Activated T-cell treated with anti-CD3 and anti-CD28 coated beads, Interleukin-2, amount 50 U/mL, for 4 hours (primary cell): ENCODE measurements at regions not wholly inside any gene's neighbourhood (a gene's known extent, or its start where the extent isn't known, plus 50 kb on each side); places are given as distances from the start of the nearest gene placed in this dataset.

Experiments
- ATAC-seq, 2 donors: fragments of 200-7000 bp; cut with Tn5 transposase; one replicate each; pipeline ENCODE4 v1.10.0; 2021
- DNase-seq: peaks from one replicate; pipeline ENCODE4 v3.0.0-alpha.2; 2020
- H3K27me3 Mint-ChIP-seq: one replicate; pipeline ENCODE4 v1.8.0; 2021; ENCODE audit warnings: low read depth, mixed read lengths
- H3K36me3 Mint-ChIP-seq: one replicate; pipeline ENCODE4 v1.8.0; 2022; ENCODE audit warnings: mixed read lengths; ENCODE audit not compliant: insufficient read depth
- H3K4me1 Mint-ChIP-seq: one replicate; pipeline ENCODE4 v1.8.0; 2021; ENCODE audit warnings: low read depth, mixed read lengths
- H3K4me3 Mint-ChIP-seq: one replicate; pipeline ENCODE4 v1.8.0; 2021; ENCODE audit warnings: mild to moderate bottlenecking, moderate library complexity, mixed read lengths
- H3K9me3 Mint-ChIP-seq: one replicate; pipeline ENCODE4 v1.8.0; 2021; ENCODE audit warnings: mixed read lengths

DNA sequence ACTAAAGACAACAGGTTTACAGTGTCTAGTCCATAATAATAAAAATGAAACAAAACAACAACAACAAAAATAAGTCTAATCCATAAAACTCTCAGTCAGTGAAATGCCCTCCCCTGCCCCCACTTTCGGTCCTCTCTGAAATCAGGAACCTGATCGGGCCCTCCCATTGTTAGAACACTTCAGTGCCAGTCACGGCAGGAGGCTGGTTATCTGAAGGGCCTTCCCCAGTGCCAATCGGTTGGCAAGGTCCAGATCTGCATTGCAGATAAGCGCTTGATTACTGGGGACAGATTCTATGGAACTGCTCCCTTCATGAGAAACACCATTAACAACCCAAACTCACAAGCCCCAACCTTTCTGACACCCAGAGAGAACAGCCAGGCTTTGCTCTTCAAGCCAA lies 72.2 kb upstream of the EEPD1 start:
- H3K36me3 Mint-ChIP-seq: no peaks in the 10 kb centered on the region
- ATAC-seq (no peak), DNase-seq (no peak)
- no peak overlapping the region for H3K4me3 Mint-ChIP-seq
- peaks cover 7% of the 10 kb centered on the region for H3K27me3 Mint-ChIP-seq
- H3K9me3 Mint-ChIP-seq: no peaks in the 10 kb centered on the region
- no peaks in the 10 kb centered on the region for H3K4me1 Mint-ChIP-seq

DNA sequence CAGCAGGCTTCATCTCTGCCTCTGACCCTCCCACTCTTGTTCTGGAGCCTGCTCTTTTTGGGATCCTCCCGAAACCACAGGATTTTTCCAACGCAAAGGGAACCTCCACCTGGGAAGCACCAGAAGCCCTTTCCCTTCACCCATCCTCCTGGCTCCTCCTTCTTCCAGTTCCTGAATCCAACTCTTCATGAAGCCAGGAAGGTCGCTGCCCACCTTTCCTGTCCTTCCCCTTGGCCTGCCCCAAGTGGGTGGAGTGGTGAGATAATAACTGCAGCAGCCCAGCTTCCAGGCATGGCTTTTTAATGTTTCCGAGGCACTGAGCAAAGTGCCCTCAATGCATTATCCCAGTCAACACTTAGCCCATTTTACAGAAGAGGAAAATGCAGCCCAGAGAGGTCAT lies 70.8 kb upstream of the EEPD1 start:
- ATAC-seq (no peak), DNase-seq (no peak)

DNA sequence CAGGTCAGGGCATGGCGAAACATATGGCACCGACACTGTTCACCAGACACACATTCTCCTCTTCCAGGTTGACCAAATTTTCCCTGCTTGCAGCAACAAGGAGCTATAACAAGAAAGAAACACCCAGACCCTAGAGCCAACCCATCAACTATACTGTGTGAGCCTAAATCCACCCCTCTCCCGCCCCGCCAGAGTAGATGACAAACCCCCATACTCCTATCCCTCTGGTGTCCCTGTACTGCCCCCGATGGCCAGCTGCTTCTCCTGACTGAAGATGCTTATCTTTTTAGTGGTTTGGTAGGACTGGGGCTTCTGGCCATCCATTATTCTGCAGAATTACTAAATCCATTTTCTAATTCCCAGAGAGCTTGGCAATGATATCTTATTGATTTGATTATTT lies 70.1 kb upstream of the EEPD1 start:
- Mint-ChIP-seq H3K36me3 (no peaks in the 10 kb centered on the region), H3K4me1 (no peaks in the 10 kb centered on the region), H3K9me3 (no peaks in the 10 kb centered on the region), H3K4me3 (no peak overlapping the region), H3K27me3 (peaks cover 7% of the 10 kb centered on the region)
- DNase-seq (no peak), ATAC-seq (no peak)

More for the DNA sequence above, 70.8 kb upstream of the EEPD1 start:
- no peak overlapping the region for H3K4me3 Mint-ChIP-seq
- H3K27me3 Mint-ChIP-seq: peaks cover 7% of the 10 kb centered on the region
- no peaks in the 10 kb centered on the region for H3K4me1 Mint-ChIP-seq
- H3K9me3 Mint-ChIP-seq: no peaks in the 10 kb centered on the region
- no peaks in the 10 kb centered on the region for H3K36me3 Mint-ChIP-seq

DNA sequence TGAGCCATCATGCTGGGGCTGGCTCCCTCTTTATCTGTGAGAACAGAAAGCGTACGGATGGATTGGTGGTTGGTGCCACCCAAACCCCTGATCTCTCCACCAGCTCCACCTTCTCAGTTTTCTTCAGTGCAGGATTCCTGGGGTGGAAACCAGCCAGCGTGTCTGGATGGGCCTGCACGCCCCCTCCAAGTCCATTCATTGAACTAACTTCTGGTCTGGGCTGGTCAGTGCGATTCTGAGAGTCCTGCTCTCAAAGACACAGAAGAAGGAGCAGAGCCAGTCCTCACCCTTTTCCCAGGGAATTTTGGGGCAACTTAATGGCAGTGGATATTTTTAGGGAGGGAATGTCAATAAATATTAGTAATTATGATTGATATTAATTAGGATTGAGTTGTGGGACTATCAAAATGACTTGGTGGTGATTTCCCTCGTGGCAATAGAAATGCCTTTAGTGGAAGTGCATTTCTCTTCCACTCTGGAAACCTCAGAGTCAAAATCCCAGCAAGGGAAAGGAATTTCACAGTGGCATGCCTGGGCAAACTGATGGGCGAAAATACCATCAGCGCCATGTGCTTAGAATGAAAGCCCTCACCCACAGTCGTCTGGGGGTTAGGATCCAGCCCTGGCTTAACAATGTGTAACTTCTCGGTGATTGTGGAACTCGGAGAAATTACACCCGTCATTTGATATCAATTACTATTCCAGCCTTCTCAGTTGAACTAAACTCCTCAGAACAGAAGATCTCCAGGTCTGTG lies 69.3 kb upstream of the EEPD1 start:
- Mint-ChIP-seq H3K27me3 (peaks cover 7% of the 10 kb centered on the region), H3K4me1 (no peaks in the 10 kb centered on the region), H3K9me3 (no peaks in the 10 kb centered on the region), H3K36me3 (no peaks in the 10 kb centered on the region), H3K4me3 (no peak overlapping the region)
- no peak for DNase-seq
- ATAC-seq: no peak

DNA sequence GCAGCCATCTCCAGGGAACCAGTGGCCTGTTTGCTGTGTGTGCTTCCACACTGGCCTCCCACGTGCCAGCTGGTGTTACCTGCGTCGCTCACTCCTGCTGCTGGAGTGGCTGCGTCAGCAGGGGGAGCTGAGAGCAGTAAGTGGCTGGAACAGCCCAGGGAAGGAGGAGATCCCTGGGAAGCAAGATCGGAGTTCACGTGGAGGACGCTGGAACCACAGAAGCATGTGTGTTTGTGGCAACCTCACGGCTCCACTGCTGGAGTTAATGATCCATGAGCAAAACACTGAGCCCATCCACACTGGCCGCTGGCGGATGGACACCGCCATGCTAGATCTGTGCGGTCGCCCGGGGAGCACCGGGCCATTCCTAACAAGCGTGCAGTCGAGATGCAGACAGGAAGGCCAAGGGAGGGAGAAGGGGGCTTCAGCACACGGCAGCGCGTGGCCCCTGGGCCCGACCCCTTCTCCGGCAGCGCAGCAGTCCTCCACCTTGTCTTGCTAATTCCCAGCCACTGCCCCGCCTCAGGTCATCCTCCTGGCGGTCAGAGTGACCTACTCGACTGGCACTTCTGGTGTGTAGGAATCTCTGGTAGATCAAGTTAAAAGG lies 68.5 kb upstream of the EEPD1 start:
- Mint-ChIP-seq H3K36me3 (no peaks in the 10 kb centered on the region), H3K27me3 (peaks cover 7% of the 10 kb centered on the region), H3K4me1 (no peaks in the 10 kb centered on the region), H3K4me3 (no peak overlapping the region), H3K9me3 (no peaks in the 10 kb centered on the region)
- ATAC-seq (no peak), DNase-seq (no peak)

DNA sequence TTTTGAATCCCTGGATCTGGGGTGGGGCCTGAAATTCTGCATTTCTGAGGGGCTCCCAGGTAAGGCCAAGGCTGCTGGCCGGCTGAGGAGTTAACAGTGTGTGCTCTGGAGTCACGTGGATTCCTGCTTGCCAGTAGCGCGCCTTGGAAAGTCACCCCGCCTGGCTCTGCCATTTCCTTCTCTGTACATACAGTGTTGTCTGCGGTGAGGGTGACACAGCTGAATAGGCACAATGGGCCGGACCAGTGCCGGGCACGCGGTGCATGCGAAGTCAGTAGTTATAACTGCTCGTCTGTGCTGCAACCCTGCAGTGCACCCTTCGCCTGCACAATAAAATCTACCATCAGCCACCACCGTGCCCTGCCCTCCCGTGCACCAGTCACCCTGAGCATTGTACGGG lies 68.0 kb upstream of the EEPD1 start:
- no peak overlapping the region for H3K4me3 Mint-ChIP-seq
- H3K9me3 Mint-ChIP-seq: no peaks in the 10 kb centered on the region
- H3K36me3 Mint-ChIP-seq: no peaks in the 10 kb centered on the region
- no peaks in the 10 kb centered on the region for H3K4me1 Mint-ChIP-seq
- DNase-seq: no peak
- peaks cover 7% of the 10 kb centered on the region for H3K27me3 Mint-ChIP-seq
- no peak for ATAC-seq

DNA sequence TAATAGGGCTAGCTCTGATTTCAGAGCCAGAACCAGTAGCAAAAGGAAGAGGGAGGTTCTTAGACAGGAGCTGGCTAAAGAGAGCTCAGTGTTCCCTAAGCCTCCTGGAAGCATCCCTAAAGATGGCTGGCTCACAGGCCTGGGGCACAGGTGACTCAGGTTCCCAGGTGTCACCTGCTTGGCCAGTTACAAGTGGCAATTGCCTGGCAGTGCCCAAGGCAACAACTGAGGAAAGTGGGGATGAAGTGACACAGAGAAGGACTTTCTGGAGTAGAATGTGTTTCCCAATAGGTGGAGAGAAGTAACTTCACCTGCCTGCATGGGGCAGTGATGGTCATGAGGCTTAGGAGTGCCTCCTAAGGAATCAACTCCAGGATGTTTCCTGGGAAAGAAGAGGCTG lies 66.5 kb upstream of the EEPD1 start:
- no peaks in the 10 kb centered on the region for H3K36me3 Mint-ChIP-seq

DNA sequence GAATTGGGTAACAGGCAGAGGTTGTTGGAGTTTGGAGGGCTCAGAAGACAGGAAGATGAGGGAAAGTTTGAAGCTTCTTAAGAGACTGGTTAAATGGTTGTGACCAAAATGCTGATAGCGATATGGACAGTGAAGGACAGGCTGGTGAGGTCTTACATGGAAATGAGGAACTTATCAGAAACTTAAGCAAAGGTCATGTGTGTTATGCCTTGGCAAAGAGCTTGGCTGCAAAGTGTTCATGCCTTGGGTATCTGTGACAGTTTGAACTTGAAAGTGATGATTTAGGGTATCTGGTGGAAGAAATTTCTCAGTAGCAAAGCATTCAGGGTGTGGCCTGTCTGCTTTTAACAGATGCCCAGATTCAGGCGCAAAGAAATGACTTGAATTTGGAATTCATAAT lies 64.5 kb upstream of the EEPD1 start:
- Mint-ChIP-seq H3K4me1 (no peaks in the 10 kb centered on the region), H3K27me3 (no peaks in the 10 kb centered on the region), H3K36me3 (no peaks in the 10 kb centered on the region), H3K4me3 (no peak overlapping the region), H3K9me3 (no peaks in the 10 kb centered on the region)
- DNase-seq (no peak), ATAC-seq (no peak)

More for the DNA sequence above, 66.5 kb upstream of the EEPD1 start:
- Mint-ChIP-seq H3K4me3 (no peak overlapping the region), H3K9me3 (no peaks in the 10 kb centered on the region), H3K27me3 (peaks cover 7% of the 10 kb centered on the region), H3K4me1 (no peaks in the 10 kb centered on the region)
- DNase-seq (no peak), ATAC-seq (no peak)

DNA sequence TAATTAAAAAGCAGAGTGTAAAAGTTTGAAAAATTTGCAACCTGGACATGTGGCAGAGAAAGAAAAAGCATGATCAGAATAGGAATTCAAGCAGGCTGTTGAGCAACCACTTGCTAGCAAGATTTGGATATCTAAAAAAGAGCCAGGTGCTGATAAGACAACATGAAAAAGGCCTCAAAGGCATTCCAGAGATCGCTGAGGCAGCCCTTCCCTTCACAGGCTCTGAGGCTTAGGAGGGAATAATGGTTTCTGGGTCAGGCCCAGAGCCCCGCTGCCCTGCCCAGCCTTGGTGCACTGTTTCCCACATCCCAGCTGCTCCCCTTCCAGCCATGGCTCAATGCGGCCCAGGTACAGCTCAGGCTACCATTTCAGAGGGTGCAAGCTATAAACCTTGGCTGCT lies 64.1 kb upstream of the EEPD1 start:
- Mint-ChIP-seq H3K36me3 (no peaks in the 10 kb centered on the region), H3K27me3 (no peaks in the 10 kb centered on the region), H3K4me1 (no peaks in the 10 kb centered on the region), H3K9me3 (no peaks in the 10 kb centered on the region), H3K4me3 (no peak overlapping the region)
- no peak for DNase-seq
- no peak for ATAC-seq

DNA sequence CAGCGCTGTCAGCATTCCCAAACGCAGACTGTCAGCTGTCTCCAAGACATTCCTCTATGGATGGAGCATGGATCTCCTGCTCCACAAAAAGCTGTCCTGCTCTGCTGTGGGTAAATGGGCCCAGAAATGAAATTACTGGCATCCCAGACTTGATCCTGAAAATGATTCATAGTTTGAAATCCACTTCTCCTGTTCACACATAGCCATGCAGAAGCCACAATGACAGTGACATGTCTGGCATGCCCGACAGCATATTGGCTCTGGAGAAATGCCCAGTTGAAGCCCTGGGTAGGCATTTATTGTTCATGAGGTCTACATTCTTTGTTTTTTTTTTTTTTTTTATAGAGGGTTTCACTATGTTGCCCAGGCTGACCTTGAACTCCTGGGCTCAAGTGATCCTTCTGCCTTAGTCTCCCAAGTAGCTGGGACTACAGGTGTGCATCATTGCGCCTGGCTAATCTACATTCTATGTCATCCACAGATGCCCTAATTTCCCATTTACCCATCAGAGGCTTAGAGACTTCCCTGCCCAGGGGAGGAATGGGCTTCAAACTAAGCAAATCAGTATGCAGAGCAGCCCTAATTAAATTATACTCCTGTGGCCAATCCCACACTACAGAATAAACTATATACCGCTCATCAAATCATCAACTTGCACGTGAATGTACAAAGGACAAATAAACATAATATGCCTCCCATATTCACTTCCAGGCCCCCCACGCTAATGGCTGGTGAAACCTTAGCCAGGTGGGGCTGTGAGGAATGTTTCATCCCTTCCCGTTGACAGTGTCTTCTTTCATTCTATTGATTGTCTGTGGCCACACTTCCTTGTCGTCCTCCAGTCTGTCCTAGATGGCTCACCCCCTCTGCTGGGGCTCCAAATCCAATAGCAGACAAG lies 61.8 kb upstream of the EEPD1 start:
- Mint-ChIP-seq H3K27me3 (no peaks in the 10 kb centered on the region), H3K9me3 (no peaks in the 10 kb centered on the region), H3K4me1 (no peaks in the 10 kb centered on the region), H3K4me3 (no peak overlapping the region), H3K36me3 (no peaks in the 10 kb centered on the region)
- DNase-seq (no peak), ATAC-seq (no peak)

DNA sequence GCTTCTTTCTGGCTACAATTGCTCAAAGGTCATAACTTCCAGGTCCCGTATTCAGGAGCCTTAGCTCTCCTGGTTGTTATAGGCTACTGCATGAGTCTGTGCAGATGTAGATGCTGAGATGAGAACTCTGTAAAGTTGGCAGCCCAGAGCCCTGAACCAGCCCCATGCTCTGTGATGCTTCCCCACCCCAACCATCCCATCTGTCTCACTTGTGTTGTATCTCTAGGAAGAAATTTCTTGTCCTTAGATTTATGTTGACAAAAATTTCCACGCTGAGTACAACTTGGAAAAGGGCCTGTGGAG lies 61.2 kb upstream of the EEPD1 start:
- H3K36me3 Mint-ChIP-seq: no peaks in the 10 kb centered on the region
- no peaks in the 10 kb centered on the region for H3K9me3 Mint-ChIP-seq
- H3K4me1 Mint-ChIP-seq: no peaks in the 10 kb centered on the region
- no peak overlapping the region for H3K4me3 Mint-ChIP-seq
- no peaks in the 10 kb centered on the region for H3K27me3 Mint-ChIP-seq
- no peak for DNase-seq
- no peak for ATAC-seq

DNA sequence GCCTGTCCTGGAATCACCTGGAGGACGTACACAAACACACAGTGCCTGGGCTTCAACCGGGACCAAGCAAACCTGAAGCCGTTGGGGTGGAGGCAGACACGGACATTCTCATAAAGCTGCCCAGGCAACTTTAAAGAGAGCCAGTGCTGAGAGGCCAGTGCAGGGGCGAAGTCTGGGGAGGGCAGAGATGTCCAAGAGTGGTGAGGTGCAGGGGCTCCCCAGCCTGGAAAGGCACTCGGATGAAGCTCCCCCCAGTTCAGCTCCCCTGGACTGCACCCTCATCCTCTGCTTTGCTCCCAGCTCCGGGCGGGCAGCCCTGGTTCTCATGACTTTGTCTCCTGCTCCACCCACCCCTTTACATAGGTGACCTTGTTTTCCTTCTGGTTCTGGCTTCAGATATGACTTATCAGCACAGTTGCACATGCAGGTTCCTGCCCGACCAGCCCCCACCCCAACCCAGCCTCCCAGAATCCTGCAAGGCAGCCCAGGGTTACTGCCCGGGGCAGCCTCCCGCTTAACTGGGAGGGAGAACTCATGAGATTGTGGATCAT lies 60.8 kb upstream of the EEPD1 start:
- ATAC-seq (no peak), DNase-seq (no peak)
- H3K27me3 Mint-ChIP-seq: no peaks in the 10 kb centered on the region
- H3K4me1 Mint-ChIP-seq: no peaks in the 10 kb centered on the region
- H3K36me3 Mint-ChIP-seq: no peaks in the 10 kb centered on the region
- H3K4me3 Mint-ChIP-seq: no peak overlapping the region
- no peaks in the 10 kb centered on the region for H3K9me3 Mint-ChIP-seq

DNA sequence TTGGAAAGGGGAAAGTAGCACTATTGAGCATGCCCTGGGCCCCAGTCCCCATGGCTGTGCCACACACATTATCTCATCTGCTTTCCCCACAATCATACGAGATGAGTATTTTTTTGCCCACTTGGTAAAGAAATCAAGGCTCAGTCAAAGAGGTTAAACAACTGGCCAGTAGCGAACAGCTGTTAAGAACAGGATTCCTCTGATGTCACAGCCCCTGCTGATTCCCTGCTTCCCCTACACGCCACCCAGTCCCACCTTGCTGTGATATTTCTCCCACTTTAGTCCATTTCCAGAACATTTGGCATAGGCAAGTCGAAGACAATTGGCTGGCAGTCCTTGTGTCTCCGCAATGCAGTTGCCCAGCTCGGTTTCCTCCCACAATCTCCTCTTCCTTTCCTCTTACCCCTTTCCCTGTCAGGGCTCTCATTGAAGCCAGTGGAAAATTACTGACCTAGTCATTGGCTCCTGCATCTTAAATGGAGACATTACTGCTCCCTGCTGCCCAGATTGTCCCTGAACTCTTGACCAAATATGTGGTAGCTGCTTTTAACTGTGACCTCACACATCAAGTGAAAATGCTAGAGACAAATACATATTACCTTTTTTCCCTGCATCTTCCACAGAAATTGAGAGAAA lies 56.5 kb upstream of the EEPD1 start:
- DNase-seq (no peak), ATAC-seq (no peak)
- H3K9me3 Mint-ChIP-seq: peaks cover 12% of the 10 kb centered on the region
- no peaks in the 10 kb centered on the region for H3K36me3 Mint-ChIP-seq
- H3K4me3 Mint-ChIP-seq: no peak overlapping the region
- H3K27me3 Mint-ChIP-seq: no peaks in the 10 kb centered on the region
- H3K4me1 Mint-ChIP-seq: no peaks in the 10 kb centered on the region

DNA sequence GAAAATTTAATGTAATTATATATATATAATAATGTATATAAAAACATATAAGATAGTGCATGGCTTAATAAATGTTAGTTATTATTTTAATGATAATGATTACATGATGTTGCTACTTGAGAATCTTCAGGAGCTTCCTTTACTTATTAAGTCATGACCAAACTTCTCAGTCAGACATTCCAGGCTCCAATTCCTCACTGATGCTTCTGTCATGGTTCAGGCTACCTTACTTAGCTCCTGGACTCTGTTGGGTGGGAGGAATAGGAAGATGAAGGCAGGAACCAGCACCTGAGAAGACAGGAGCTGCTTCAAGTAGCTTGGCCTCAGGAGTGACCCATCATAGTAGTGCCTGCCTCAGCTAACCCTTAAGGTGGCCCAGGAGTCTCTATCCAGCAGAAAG lies 55.0 kb upstream of the EEPD1 start:
- no peaks in the 10 kb centered on the region for H3K4me1 Mint-ChIP-seq
- no peak for ATAC-seq
- no peaks in the 10 kb centered on the region for H3K27me3 Mint-ChIP-seq
- no peak overlapping the region for H3K4me3 Mint-ChIP-seq
- no peak for DNase-seq
- no peaks in the 10 kb centered on the region for H3K36me3 Mint-ChIP-seq
- peaks cover 12% of the 10 kb centered on the region for H3K9me3 Mint-ChIP-seq
